ENCODE measurements at regions not wholly inside any gene's neighbourhood (a gene's known extent, or its start where the extent isn't known, plus 50 kb on each side); places are given as distances from the start of the nearest gene placed in this dataset.

DNA sequence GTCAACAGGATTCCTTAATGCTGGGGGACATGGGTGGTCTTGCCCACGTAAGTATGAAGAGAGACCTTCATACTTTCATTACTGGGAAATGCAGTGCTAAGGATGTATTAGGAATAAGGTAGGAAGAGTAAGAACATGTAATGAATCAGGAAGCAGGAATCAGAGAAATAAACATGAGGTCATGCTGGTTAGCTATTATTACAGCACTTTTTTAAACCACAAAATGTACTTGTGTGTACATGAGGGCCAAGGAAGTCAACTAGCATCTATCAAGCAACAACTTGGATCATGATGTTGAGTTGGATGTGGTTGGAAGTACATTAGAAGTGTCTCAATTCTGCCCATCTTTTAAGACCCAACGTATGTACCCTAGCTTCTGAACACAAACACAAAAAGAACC, 63.5 kb upstream of the E2F3 start (continued):
- no peak for TF ChIP-seq AFF4 (CRISPR knock-in tag; IDR thresholded peaks at IDR 0.05; ENCODE audit: borderline replicate concordance)
- TF ChIP-seq ZNF219 (CRISPR knock-in tag; IDR thresholded peaks at IDR 0.05; ENCODE audit: borderline replicate concordance), result no peak
- TF ChIP-seq TP53 (CRISPR knock-in tag; IDR thresholded peaks at IDR 0.05), result no peak
- TF ChIP-seq, protein P1, sequence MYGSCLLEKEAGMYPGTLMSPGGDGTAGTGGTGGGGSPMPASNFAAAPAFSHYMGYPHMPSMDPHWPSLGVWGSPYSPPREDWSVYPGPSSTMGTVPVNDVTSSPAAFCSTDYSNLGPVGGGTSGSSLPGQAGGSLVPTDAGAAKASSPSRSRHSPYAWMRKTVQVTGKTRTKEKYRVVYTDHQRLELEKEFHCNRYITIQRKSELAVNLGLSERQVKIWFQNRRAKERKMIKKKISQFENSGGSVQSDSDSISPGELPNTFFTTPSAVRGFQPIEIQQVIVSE (CRISPR knock-in tag; IDR thresholded peaks at IDR 0.05; ENCODE audit: borderline replicate concordance), result no peak
- no peak for TF ChIP-seq FOXK1 (CRISPR knock-in tag; IDR thresholded peaks at IDR 0.05)
- TF ChIP-seq PRRX2 (CRISPR knock-in tag; IDR thresholded peaks at IDR 0.05), result no peak
- TF ChIP-seq GRHL2 (CRISPR knock-in tag; IDR thresholded peaks at IDR 0.05; ENCODE audit: insufficient replicate concordance, severe bottlenecking), result no peak
- no peak for TF ChIP-seq ETV6 (CRISPR knock-in tag; IDR thresholded peaks at IDR 0.05)

GRCh38 chr6:20340068-20340848, 61.4 kb upstream of the E2F3 start:
- ChIA-PET CTCF (no interaction called here), POLR2A (no interaction called here)
- peaks cover 5% of the 10 kb centered on the region; the same call in 1 of the 2 replicates for H3K9me3 Mint-ChIP-seq
- H3K27me3 Mint-ChIP-seq (ENCODE audit: low read depth), result no peaks in the 10 kb centered on the region; the same call in 1 of the 2 replicates
- H3K4me3 Mint-ChIP-seq, result no peak overlapping the region
- DNase-seq (ENCODE audit: low spot score) (no peak), ATAC-seq (no peak)
- H3K4me1 Mint-ChIP-seq, result no peaks in the 10 kb centered on the region
- H3K36me3 Mint-ChIP-seq, result no peaks in the 10 kb centered on the region
- no peak overlapping the region for H3K27ac Mint-ChIP-seq
- TF ChIP-seq PRDM15 (CRISPR knock-in tag; IDR thresholded peaks at IDR 0.05), result no peak
- no peak for TF ChIP-seq ARID4B (CRISPR knock-in tag; IDR thresholded peaks at IDR 0.05; ENCODE audit: borderline replicate concordance)
- TF ChIP-seq NFYB (CRISPR knock-in tag; conservative IDR thresholded peaks at IDR 0.05; ENCODE audit: low read depth), result no peak
- TF ChIP-seq EMX1 (CRISPR knock-in tag; IDR thresholded peaks at IDR 0.05), result no peak
- no peak for TF ChIP-seq TP53 (CRISPR knock-in tag; IDR thresholded peaks at IDR 0.05)
- TF ChIP-seq, protein P1 (CRISPR knock-in tag; IDR thresholded peaks at IDR 0.05; ENCODE audit: borderline replicate concordance), result no peak

All from WTC11 (cell line).